ENCODE measurements at regions not wholly inside any gene's neighbourhood (a gene's known extent, or its start where the extent isn't known, plus 50 kb on each side); places are given as distances from the start of the nearest gene placed in this dataset.

DNA sequence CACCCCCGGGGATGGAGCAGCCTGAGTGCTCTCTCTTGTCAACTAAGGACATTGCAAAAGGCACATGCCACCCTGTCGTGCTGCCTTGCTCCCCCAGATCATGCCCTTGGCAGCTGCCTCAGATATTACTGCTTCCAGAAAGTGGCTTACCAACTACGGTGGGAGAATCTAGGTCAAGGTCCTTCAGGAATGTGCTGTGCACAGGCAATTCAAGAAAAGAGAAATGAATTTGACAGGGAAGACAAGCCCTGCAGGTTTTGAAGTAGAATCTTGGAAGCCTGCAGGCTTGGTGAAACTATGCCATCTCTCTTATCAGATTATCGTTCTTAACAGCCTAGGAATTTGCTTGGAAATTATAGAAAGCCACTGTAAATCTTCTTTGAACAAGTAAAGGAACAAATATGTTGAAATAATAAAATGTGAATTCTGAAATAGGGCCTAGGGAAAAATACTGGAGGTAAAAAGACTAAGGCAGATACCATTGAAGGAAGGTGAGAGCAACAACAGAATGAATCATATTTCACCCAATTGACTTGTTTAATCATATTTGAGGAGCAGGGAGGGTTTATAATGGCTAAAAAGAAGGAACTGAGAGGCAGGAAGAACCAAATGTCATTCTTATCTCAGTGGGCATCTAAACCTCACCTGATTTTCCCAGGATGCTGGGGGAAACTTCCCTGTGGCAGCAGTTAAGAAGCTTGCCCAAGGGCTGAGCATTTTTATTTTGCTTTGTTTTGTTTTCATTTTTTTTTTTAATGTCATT, 94.0 kb upstream of the GLS start:
- no peak for FAIRE-seq
- Histone ChIP-seq H3K4me3 (no peak overlapping the region), H3K9me3 (replicated peaks; ENCODE audit: control insufficient read depth, insufficient read depth, low read length) (peaks cover 2% of the 10 kb centered on the region; the same call in 1 of the 3 replicates), H2AFZ (ENCODE audit: control insufficient read depth, low read depth, low read length) (no peak overlapping the region), H3K4me2 (ENCODE audit: control insufficient read depth, insufficient read depth) (no peak overlapping the region), H3K27me3 (replicated peaks in 1 of 2; ENCODE audit: control insufficient read depth in 2 of 2, insufficient read depth in 2 of 2, low read length in 1 of 2) (no peaks in the 10 kb centered on the region; a peak in 1 of 4 replicates), H3K4me1 (ENCODE audit: control insufficient read depth, insufficient read depth, low read length) (no peaks in the 10 kb centered on the region), H3K79me2 (ENCODE audit: control insufficient read depth, insufficient read depth, low read length) (no peaks in the 10 kb centered on the region), H4K20me1 (ENCODE audit: control insufficient read depth, insufficient read depth) (no peaks in the 10 kb centered on the region), H3K36me3 (ENCODE audit: control insufficient read depth in 2 of 2, insufficient read depth in 2 of 2, low read length in 1 of 2) (no peaks in the 10 kb centered on the region), H3K9ac (ENCODE audit: control insufficient read depth, insufficient read depth, low read length) (no peak overlapping the region), H3K27ac (ENCODE audit: control insufficient read depth, insufficient read depth) (no peak overlapping the region)
- ChIA-PET CTCF (no interaction called here), RAD21 (ENCODE audit: unreplicated experiment) (no interaction called here), POLR2A (no interaction called here), SMC1A (ENCODE audit: uncharacterized antibody, unreplicated experiment) (interaction anchor here (0.9 kb wide), 1 partner anchor 21 kb away, joined by 3 read pairs; no protein-coding TSS in a partner anchor)
- in situ Hi-C loops (cut with MboI) (no loop called here), intact Hi-C loops (cut with micrococcal nuclease; ENCODE audit: unreplicated experiment) (no loop called here)
- 65% methylated on average over 3 of the region's 4 CpGs for WGBS (ENCODE audit: insufficient coverage, insufficient replicate concordance, low lambda C conversion rate, missing lambda C conversion rate)
- BruUV-seq (replicated peaks) = no TSS peak
- DNase-seq (ENCODE audit: low read depth, low spot score) = no peak
- TF ChIP-seq HDAC2 (IDR thresholded peaks at IDR 0.05) = no peak
- TF ChIP-seq SPI1 (IDR thresholded peaks at IDR 0.05; ENCODE audit: borderline replicate concordance, insufficient read depth, low read depth, low read length) = peak; percentile 19; the same call in 1 of the 2 replicates
- ATAC-seq = no peak

DNA sequence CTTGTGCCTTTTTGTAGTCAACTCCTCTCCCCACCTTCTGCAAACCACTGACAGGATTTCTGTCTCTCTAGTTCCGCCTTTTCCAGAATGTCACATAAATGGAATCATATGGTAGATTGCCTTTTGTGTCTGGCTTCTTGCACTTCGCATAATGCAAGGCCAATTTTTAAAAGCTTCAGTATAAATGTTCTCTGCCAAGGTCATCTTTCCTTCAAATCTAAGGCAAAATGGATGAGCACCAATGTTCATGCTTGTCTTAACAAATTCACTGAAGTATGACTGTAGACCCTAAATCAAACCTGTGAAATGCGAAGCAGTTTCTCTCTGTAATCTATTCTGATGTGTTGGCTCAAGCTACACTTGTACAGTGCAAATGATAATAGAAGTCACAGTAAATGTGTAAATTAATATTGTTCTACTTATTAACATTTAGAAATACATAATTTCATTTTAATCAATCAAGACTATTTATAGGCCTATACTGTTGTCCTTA, 92.8 kb upstream of the GLS start:
- ChIA-PET SMC1A (ENCODE audit: uncharacterized antibody, unreplicated experiment) (interaction anchor here (0.9 kb wide), 1 partner anchor 20 kb away, joined by 3 read pairs; no protein-coding TSS in a partner anchor), POLR2A (no interaction called here), CTCF (interaction anchor here (1.0 kb wide), 1 partner anchor 17 kb away, joined by 3 read pairs; no protein-coding TSS in a partner anchor), RAD21 (ENCODE audit: unreplicated experiment) (no interaction called here)
- Histone ChIP-seq H3K4me1 (ENCODE audit: control insufficient read depth, insufficient read depth, low read length) (no peaks in the 10 kb centered on the region), H3K9me3 (replicated peaks; ENCODE audit: control insufficient read depth, insufficient read depth, low read length) (peaks cover 2% of the 10 kb centered on the region; the same call in 1 of the 3 replicates), H3K4me3 (no peak overlapping the region), H3K4me2 (ENCODE audit: control insufficient read depth, insufficient read depth) (no peak overlapping the region), H3K79me2 (ENCODE audit: control insufficient read depth, insufficient read depth, low read length) (no peaks in the 10 kb centered on the region), H2AFZ (ENCODE audit: control insufficient read depth, low read depth, low read length) (no peak overlapping the region), H3K27ac (ENCODE audit: control insufficient read depth, insufficient read depth) (no peak overlapping the region), H3K36me3 (ENCODE audit: control insufficient read depth in 2 of 2, insufficient read depth in 2 of 2, low read length in 1 of 2) (no peaks in the 10 kb centered on the region), H4K20me1 (ENCODE audit: control insufficient read depth, insufficient read depth) (no peaks in the 10 kb centered on the region), H3K9ac (ENCODE audit: control insufficient read depth, insufficient read depth, low read length) (no peak overlapping the region), H3K27me3 (replicated peaks in 1 of 2; ENCODE audit: control insufficient read depth in 2 of 2, insufficient read depth in 2 of 2, low read length in 1 of 2) (no peaks in the 10 kb centered on the region; a peak in 1 of 4 replicates)
- no peak for ATAC-seq
- no peak for TF ChIP-seq NBN (IDR thresholded peaks at IDR 0.05)
- TF ChIP-seq, protein P1, sequence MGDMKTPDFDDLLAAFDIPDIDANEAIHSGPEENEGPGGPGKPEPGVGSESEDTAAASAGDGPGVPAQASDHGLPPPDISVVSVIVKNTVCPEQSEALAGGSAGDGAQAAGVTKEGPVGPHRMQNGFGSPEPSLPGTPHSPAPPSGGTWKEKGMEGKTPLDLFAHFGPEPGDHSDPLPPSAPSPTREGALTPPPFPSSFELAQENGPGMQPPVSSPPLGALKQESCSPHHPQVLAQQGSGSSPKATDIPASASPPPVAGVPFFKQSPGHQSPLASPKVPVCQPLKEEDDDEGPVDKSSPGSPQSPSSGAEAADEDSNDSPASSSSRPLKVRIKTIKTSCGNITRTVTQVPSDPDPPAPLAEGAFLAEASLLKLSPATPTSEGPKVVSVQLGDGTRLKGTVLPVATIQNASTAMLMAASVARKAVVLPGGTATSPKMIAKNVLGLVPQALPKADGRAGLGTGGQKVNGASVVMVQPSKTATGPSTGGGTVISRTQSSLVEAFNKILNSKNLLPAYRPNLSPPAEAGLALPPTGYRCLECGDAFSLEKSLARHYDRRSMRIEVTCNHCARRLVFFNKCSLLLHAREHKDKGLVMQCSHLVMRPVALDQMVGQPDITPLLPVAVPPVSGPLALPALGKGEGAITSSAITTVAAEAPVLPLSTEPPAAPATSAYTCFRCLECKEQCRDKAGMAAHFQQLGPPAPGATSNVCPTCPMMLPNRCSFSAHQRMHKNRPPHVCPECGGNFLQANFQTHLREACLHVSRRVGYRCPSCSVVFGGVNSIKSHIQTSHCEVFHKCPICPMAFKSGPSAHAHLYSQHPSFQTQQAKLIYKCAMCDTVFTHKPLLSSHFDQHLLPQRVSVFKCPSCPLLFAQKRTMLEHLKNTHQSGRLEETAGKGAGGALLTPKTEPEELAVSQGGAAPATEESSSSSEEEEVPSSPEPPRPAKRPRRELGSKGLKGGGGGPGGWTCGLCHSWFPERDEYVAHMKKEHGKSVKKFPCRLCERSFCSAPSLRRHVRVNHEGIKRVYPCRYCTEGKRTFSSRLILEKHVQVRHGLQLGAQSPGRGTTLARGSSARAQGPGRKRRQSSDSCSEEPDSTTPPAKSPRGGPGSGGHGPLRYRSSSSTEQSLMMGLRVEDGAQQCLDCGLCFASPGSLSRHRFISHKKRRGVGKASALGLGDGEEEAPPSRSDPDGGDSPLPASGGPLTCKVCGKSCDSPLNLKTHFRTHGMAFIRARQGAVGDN (IDR thresholded peaks at IDR 0.05) = no peak
- TF ChIP-seq SRF (IDR thresholded peaks at IDR 0.05; ENCODE audit: low read depth in 2 of 2, low read length in 2 of 2) = no peak
- in situ Hi-C loops (cut with MboI) = no loop called here
- DNase-seq (ENCODE audit: low read depth, low spot score) = no peak
- intact Hi-C loops (cut with micrococcal nuclease; ENCODE audit: unreplicated experiment) = no loop called here
- WGBS (ENCODE audit: insufficient coverage, insufficient replicate concordance, low lambda C conversion rate, missing lambda C conversion rate) = 60% methylated on average over 3 of the region's 3 CpGs
- FAIRE-seq = no peak
- no TSS peak for BruUV-seq (replicated peaks)
